ENCODE measurements at regions not wholly inside any gene's neighbourhood (a gene's known extent, or its start where the extent isn't known, plus 50 kb on each side); places are given as distances from the start of the nearest gene placed in this dataset.

- no peak for FAIRE-seq
- H3K4me3 ChIP-seq (ENCODE audit: low read length in 3 of 3), result no peak overlapping the region
- H3K4me1 ChIP-seq (ENCODE audit: control insufficient read depth in 2 of 3, insufficient read depth in 2 of 3, low read depth in 1 of 3, low read length in 3 of 3), result no peaks in the 10 kb centered on the region
- H3K9me3 ChIP-seq (ENCODE audit: control insufficient read depth in 2 of 3, insufficient read depth in 1 of 3, low read length in 3 of 3), result no peaks in the 10 kb centered on the region
- DNase-seq, result no peak
- H3K9ac ChIP-seq (ENCODE audit: low read length in 3 of 3), result no peak overlapping the region
- TF ChIP-seq CTCF (IDR thresholded peaks at IDR 0.05; ENCODE audit: borderline replicate concordance, extremely low read depth, insufficient read depth), result no peak
- no peak overlapping the region for H3K27ac ChIP-seq (ENCODE audit: low read depth in 2 of 2, low read length in 2 of 2)
- no peaks in the 10 kb centered on the region for H3K36me3 ChIP-seq (ENCODE audit: control insufficient read depth in 2 of 3, insufficient read depth in 3 of 3, low read length in 3 of 3)
- no peaks in the 10 kb centered on the region for H3K27me3 ChIP-seq (ENCODE audit: control insufficient read depth, insufficient read depth, low read length)
- intact Hi-C loops (cut with DNase I), result no loop called here
Observed at GRCh38 chr7:69419934-69420333, 178.3 kb upstream of the AUTS2 start.

- H3K4me3 ChIP-seq (ENCODE audit: low read length in 3 of 3), result no peak overlapping the region
- no peak overlapping the region for H3K27ac ChIP-seq (ENCODE audit: low read depth in 2 of 2, low read length in 2 of 2)
- H3K9ac ChIP-seq (ENCODE audit: low read length in 3 of 3), result no peak overlapping the region
- H3K9me3 ChIP-seq (ENCODE audit: control insufficient read depth in 2 of 3, insufficient read depth in 1 of 3, low read length in 3 of 3), result no peaks in the 10 kb centered on the region
- no peaks in the 10 kb centered on the region for H3K27me3 ChIP-seq (ENCODE audit: control insufficient read depth, insufficient read depth, low read length)
- FAIRE-seq, result no peak
- TF ChIP-seq CTCF (IDR thresholded peaks at IDR 0.05; ENCODE audit: borderline replicate concordance, extremely low read depth, insufficient read depth), result no peak
- peak in 2 of 5 donors; percentile 43 to 48 for DNase-seq
- H3K36me3 ChIP-seq (ENCODE audit: control insufficient read depth in 2 of 3, insufficient read depth in 3 of 3, low read length in 3 of 3), result no peaks in the 10 kb centered on the region
- H3K4me1 ChIP-seq (ENCODE audit: control insufficient read depth in 2 of 3, insufficient read depth in 2 of 3, low read depth in 1 of 3, low read length in 3 of 3), result no peaks in the 10 kb centered on the region
- intact Hi-C loops (cut with DNase I), result no loop called here
Observed at GRCh38 chr7:69422574-69422985, 175.7 kb upstream of the AUTS2 start.

GRCh38 chr7:69426705-69427104 is 171.6 kb upstream of the AUTS2 start:
- H3K4me1 ChIP-seq (ENCODE audit: control insufficient read depth in 2 of 3, insufficient read depth in 2 of 3, low read depth in 1 of 3, low read length in 3 of 3), result peaks cover 0 to 6% (median 6%) of the 10 kb centered on the region in 3 donors
- no peaks in the 10 kb centered on the region for H3K36me3 ChIP-seq (ENCODE audit: control insufficient read depth in 2 of 3, insufficient read depth in 3 of 3, low read length in 3 of 3)
- DNase-seq, result no peak
- TF ChIP-seq CTCF (IDR thresholded peaks at IDR 0.05; ENCODE audit: borderline replicate concordance, extremely low read depth, insufficient read depth), result no peak
- H3K9me3 ChIP-seq (ENCODE audit: control insufficient read depth in 2 of 3, insufficient read depth in 1 of 3, low read length in 3 of 3), result no peaks in the 10 kb centered on the region
- H3K9ac ChIP-seq (ENCODE audit: low read length in 3 of 3), result no peak overlapping the region
- intact Hi-C loops (cut with DNase I), result no loop called here
- no peak overlapping the region for H3K27ac ChIP-seq (ENCODE audit: low read depth in 2 of 2, low read length in 2 of 2)
- no peak for FAIRE-seq
- H3K4me3 ChIP-seq (ENCODE audit: low read length in 3 of 3), result no peak overlapping the region
- H3K27me3 ChIP-seq (ENCODE audit: control insufficient read depth, insufficient read depth, low read length), result no peaks in the 10 kb centered on the region

GRCh38 chr7:69428089-69428488 is 170.2 kb upstream of the AUTS2 start:
- no peaks in the 10 kb centered on the region for H3K36me3 ChIP-seq (ENCODE audit: control insufficient read depth in 2 of 3, insufficient read depth in 3 of 3, low read length in 3 of 3)
- intact Hi-C loops (cut with DNase I), result no loop called here
- H3K4me1 ChIP-seq (ENCODE audit: control insufficient read depth in 2 of 3, insufficient read depth in 2 of 3, low read depth in 1 of 3, low read length in 3 of 3), result peaks cover 0 to 6% (median 6%) of the 10 kb centered on the region in 3 donors
- FAIRE-seq (no peak), DNase-seq (no peak)
- no peaks in the 10 kb centered on the region for H3K9me3 ChIP-seq (ENCODE audit: control insufficient read depth in 2 of 3, insufficient read depth in 1 of 3, low read length in 3 of 3)
- H3K27ac ChIP-seq (ENCODE audit: low read depth in 2 of 2, low read length in 2 of 2), result no peak overlapping the region
- H3K4me3 ChIP-seq (ENCODE audit: low read length in 3 of 3), result no peak overlapping the region
- no peak for TF ChIP-seq CTCF (IDR thresholded peaks at IDR 0.05; ENCODE audit: borderline replicate concordance, extremely low read depth, insufficient read depth)
- no peaks in the 10 kb centered on the region for H3K27me3 ChIP-seq (ENCODE audit: control insufficient read depth, insufficient read depth, low read length)
- H3K9ac ChIP-seq (ENCODE audit: low read length in 3 of 3), result no peak overlapping the region

All from kidney (tissue), 13 donors.